ENCODE measurements at regions not wholly inside any gene's neighbourhood (a gene's known extent, or its start where the extent isn't known, plus 50 kb on each side); places are given as distances from the start of the nearest gene placed in this dataset.

- Histone ChIP-seq H3K27me3 (ENCODE audit: control insufficient read depth in 1 of 2, insufficient read depth in 2 of 2, low read length in 2 of 2) (no peaks in the 10 kb centered on the region), H3K4me1 (ENCODE audit: control insufficient read depth in 2 of 2, insufficient read depth in 2 of 2, low read length in 1 of 2) (no peaks in the 10 kb centered on the region), H3K27ac (ENCODE audit: low read depth in 2 of 2, low read length in 1 of 2) (no peak overlapping the region), H3K36me3 (ENCODE audit: control insufficient read depth in 2 of 2, insufficient read depth in 2 of 2, low read length in 1 of 2) (no peaks in the 10 kb centered on the region), H3K9me3 (ENCODE audit: control insufficient read depth in 2 of 2, insufficient read depth in 1 of 2, low read depth in 1 of 2, low read length in 1 of 2) (no peaks in the 10 kb centered on the region), H3K4me3 (ENCODE audit: low read depth in 1 of 2, low read length in 2 of 2) (no peak overlapping the region)
- WGBS, 2 donors, result 59 to 68% methylated on average over 3 of the region's 3 CpGs
Observed at GRCh38 chr2:216279459-216279858, 92.8 kb downstream of the MARCHF4 start.

- H3K9me3 ChIP-seq (ENCODE audit: control insufficient read depth in 2 of 2, insufficient read depth in 1 of 2, low read depth in 1 of 2, low read length in 1 of 2), result no peaks in the 10 kb centered on the region
- H3K4me1 ChIP-seq (ENCODE audit: control insufficient read depth in 2 of 2, insufficient read depth in 2 of 2, low read length in 1 of 2), result no peaks in the 10 kb centered on the region
- H3K27ac ChIP-seq (ENCODE audit: low read depth in 2 of 2, low read length in 1 of 2), result no peak overlapping the region
- H3K4me3 ChIP-seq (ENCODE audit: low read depth in 1 of 2, low read length in 2 of 2), result no peak overlapping the region
- H3K36me3 ChIP-seq (ENCODE audit: control insufficient read depth in 2 of 2, insufficient read depth in 2 of 2, low read length in 1 of 2), result no peaks in the 10 kb centered on the region
- 74 to 80% methylated on average over 5 of the region's 5 CpGs for WGBS, 2 donors
- no peaks in the 10 kb centered on the region for H3K27me3 ChIP-seq (ENCODE audit: control insufficient read depth in 1 of 2, insufficient read depth in 2 of 2, low read length in 2 of 2)
Observed at GRCh38 chr2:216279031-216279430, 93.3 kb downstream of the MARCHF4 start.

GRCh38 chr2:216275890-216276289 lies 96.4 kb downstream of the MARCHF4 start:
- no peak overlapping the region for H3K4me3 ChIP-seq (ENCODE audit: low read depth in 1 of 2, low read length in 2 of 2)
- no peak overlapping the region for H3K27ac ChIP-seq (ENCODE audit: low read depth in 2 of 2, low read length in 1 of 2)
- WGBS, 2 donors, result 92 to 95% methylated on average over 2 of the region's 2 CpGs
- H3K36me3 ChIP-seq (ENCODE audit: control insufficient read depth in 2 of 2, insufficient read depth in 2 of 2, low read length in 1 of 2), result no peaks in the 10 kb centered on the region
- peaks cover 0 to 4% of the 10 kb centered on the region in 2 donors for H3K27me3 ChIP-seq (ENCODE audit: control insufficient read depth in 1 of 2, insufficient read depth in 2 of 2, low read length in 2 of 2)
- no peaks in the 10 kb centered on the region for H3K4me1 ChIP-seq (ENCODE audit: control insufficient read depth in 2 of 2, insufficient read depth in 2 of 2, low read length in 1 of 2)
- peaks cover 0 to 5% of the 10 kb centered on the region in 2 donors for H3K9me3 ChIP-seq (ENCODE audit: control insufficient read depth in 2 of 2, insufficient read depth in 1 of 2, low read depth in 1 of 2, low read length in 1 of 2)

- no peak overlapping the region for H3K4me3 ChIP-seq (ENCODE audit: low read depth in 1 of 2, low read length in 2 of 2)
- whole genome bisulfite sequencing, 2 donors, result 41 to 43% methylated on average over 4 of the region's 4 CpGs
- H3K9me3 ChIP-seq (ENCODE audit: control insufficient read depth in 2 of 2, insufficient read depth in 1 of 2, low read depth in 1 of 2, low read length in 1 of 2), result peaks cover 0 to 5% of the 10 kb centered on the region in 2 donors
- H3K4me1 ChIP-seq (ENCODE audit: control insufficient read depth in 2 of 2, insufficient read depth in 2 of 2, low read length in 1 of 2), result no peaks in the 10 kb centered on the region
- no peak overlapping the region for H3K27ac ChIP-seq (ENCODE audit: low read depth in 2 of 2, low read length in 1 of 2)
- peaks cover 0 to 4% of the 10 kb centered on the region in 2 donors for H3K27me3 ChIP-seq (ENCODE audit: control insufficient read depth in 1 of 2, insufficient read depth in 2 of 2, low read length in 2 of 2)
- no peaks in the 10 kb centered on the region for H3K36me3 ChIP-seq (ENCODE audit: control insufficient read depth in 2 of 2, insufficient read depth in 2 of 2, low read length in 1 of 2)
Observed at GRCh38 chr2:216274194-216274840, 98.0 kb downstream of the MARCHF4 start.

GRCh38 chr2:216261042-216261537 lies 111.2 kb downstream of the MARCHF4 start:
- no peaks in the 10 kb centered on the region for H3K36me3 ChIP-seq (ENCODE audit: control insufficient read depth in 2 of 2, insufficient read depth in 2 of 2, low read length in 1 of 2)
- H3K9me3 ChIP-seq (ENCODE audit: control insufficient read depth in 2 of 2, insufficient read depth in 1 of 2, low read depth in 1 of 2, low read length in 1 of 2), result no peaks in the 10 kb centered on the region
- peaks cover 0 to 2% of the 10 kb centered on the region in 2 donors for H3K4me1 ChIP-seq (ENCODE audit: control insufficient read depth in 2 of 2, insufficient read depth in 2 of 2, low read length in 1 of 2)
- H3K4me3 ChIP-seq (ENCODE audit: low read depth in 1 of 2, low read length in 2 of 2), result no peak overlapping the region
- no peak overlapping the region for H3K27ac ChIP-seq (ENCODE audit: low read depth in 2 of 2, low read length in 1 of 2)
- H3K27me3 ChIP-seq (ENCODE audit: control insufficient read depth in 1 of 2, insufficient read depth in 2 of 2, low read length in 2 of 2), result no peaks in the 10 kb centered on the region
- 90% methylated on average over 6 of the region's 6 CpGs for WGBS, 2 donors

GRCh38 chr2:216260629-216261028 lies 111.7 kb downstream of the MARCHF4 start:
- Histone ChIP-seq H3K36me3 (ENCODE audit: control insufficient read depth in 2 of 2, insufficient read depth in 2 of 2, low read length in 1 of 2) (no peaks in the 10 kb centered on the region), H3K4me1 (ENCODE audit: control insufficient read depth in 2 of 2, insufficient read depth in 2 of 2, low read length in 1 of 2) (peaks cover 0 to 2% of the 10 kb centered on the region in 2 donors), H3K9me3 (ENCODE audit: control insufficient read depth in 2 of 2, insufficient read depth in 1 of 2, low read depth in 1 of 2, low read length in 1 of 2) (no peaks in the 10 kb centered on the region), H3K27me3 (ENCODE audit: control insufficient read depth in 1 of 2, insufficient read depth in 2 of 2, low read length in 2 of 2) (no peaks in the 10 kb centered on the region), H3K4me3 (ENCODE audit: low read depth in 1 of 2, low read length in 2 of 2) (no peak overlapping the region), H3K27ac (ENCODE audit: low read depth in 2 of 2, low read length in 1 of 2) (no peak overlapping the region)
- WGBS, 2 donors, result 89 to 91% methylated on average over 4 of the region's 4 CpGs

- H3K27ac ChIP-seq (ENCODE audit: low read depth in 2 of 2, low read length in 1 of 2), result no peak overlapping the region
- H3K4me3 ChIP-seq (ENCODE audit: low read depth in 1 of 2, low read length in 2 of 2), result no peak overlapping the region
- peaks cover 0 to 2% of the 10 kb centered on the region in 2 donors for H3K4me1 ChIP-seq (ENCODE audit: control insufficient read depth in 2 of 2, insufficient read depth in 2 of 2, low read length in 1 of 2)
- H3K9me3 ChIP-seq (ENCODE audit: control insufficient read depth in 2 of 2, insufficient read depth in 1 of 2, low read depth in 1 of 2, low read length in 1 of 2), result no peaks in the 10 kb centered on the region
- WGBS, 2 donors, result 86 to 88% methylated on average over 8 of the region's 8 CpGs
- H3K36me3 ChIP-seq (ENCODE audit: control insufficient read depth in 2 of 2, insufficient read depth in 2 of 2, low read length in 1 of 2), result no peaks in the 10 kb centered on the region
- no peaks in the 10 kb centered on the region for H3K27me3 ChIP-seq (ENCODE audit: control insufficient read depth in 1 of 2, insufficient read depth in 2 of 2, low read length in 2 of 2)
Observed at GRCh38 chr2:216259081-216259480, 113.2 kb downstream of the MARCHF4 start.

GRCh38 chr2:216257089-216257488 lies 115.2 kb downstream of the MARCHF4 start:
- H3K4me1 ChIP-seq (ENCODE audit: control insufficient read depth in 2 of 2, insufficient read depth in 2 of 2, low read length in 1 of 2), result peaks cover 0 to 2% of the 10 kb centered on the region in 2 donors
- no peak overlapping the region for H3K27ac ChIP-seq (ENCODE audit: low read depth in 2 of 2, low read length in 1 of 2)
- no peaks in the 10 kb centered on the region for H3K27me3 ChIP-seq (ENCODE audit: control insufficient read depth in 1 of 2, insufficient read depth in 2 of 2, low read length in 2 of 2)
- WGBS, 2 donors, result 56 to 63% methylated on average over 3 of the region's 3 CpGs
- H3K36me3 ChIP-seq (ENCODE audit: control insufficient read depth in 2 of 2, insufficient read depth in 2 of 2, low read length in 1 of 2), result no peaks in the 10 kb centered on the region
- no peak overlapping the region for H3K4me3 ChIP-seq (ENCODE audit: low read depth in 1 of 2, low read length in 2 of 2)
- no peaks in the 10 kb centered on the region for H3K9me3 ChIP-seq (ENCODE audit: control insufficient read depth in 2 of 2, insufficient read depth in 1 of 2, low read depth in 1 of 2, low read length in 1 of 2)
